ENCODE measurements at regions not wholly inside any gene's neighbourhood (a gene's known extent, or its start where the extent isn't known, plus 50 kb on each side); places are given as distances from the start of the nearest gene placed in this dataset.
"Not testable (repeated sequence)": the region's sequence is repeated elsewhere in the genome, so short reads cannot be mapped to it uniquely, and the experiment has no call there.

DNA sequence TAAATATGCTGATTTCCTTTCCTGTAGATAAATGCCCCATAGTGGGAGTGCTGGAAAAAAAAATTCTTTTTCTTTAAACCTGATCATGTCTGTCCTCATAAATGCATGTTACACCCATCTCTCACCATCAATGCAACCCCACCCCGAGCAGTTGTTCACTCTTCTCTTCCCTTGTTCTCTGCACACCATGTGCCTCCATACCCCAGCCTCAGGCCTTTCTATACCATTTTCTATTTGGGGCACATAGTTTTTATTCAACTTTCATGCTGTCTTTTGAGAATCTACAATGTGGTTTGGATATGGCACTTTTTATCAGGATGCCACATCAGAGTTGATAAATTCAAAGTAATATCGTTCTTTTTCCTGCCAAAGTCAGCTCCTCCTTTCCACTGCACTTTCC lies 202.6 kb downstream of the POTED start:
- DNase-seq (ENCODE audit: low read depth), result not testable (repeated sequence)

DNA sequence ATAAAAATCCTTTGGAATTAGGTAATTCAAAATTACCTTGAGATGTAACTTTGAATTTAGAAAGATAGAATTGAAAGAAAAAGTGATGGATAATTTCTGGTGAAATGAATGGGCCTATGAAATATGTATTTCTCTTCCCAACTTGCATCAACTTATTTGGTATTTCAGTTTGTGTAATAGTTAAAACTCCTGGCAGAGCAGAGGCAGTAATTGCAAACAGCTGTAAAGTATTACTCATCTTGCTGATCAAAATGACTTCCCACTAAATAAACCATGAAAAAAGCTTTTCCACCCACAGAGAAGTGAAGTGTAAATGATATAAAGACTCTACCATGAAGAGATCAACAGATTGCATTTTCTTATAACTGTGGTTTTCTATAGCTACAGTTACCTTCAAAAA lies 201.0 kb downstream of the POTED start:
- DNase-seq (ENCODE audit: low read depth), result not testable (repeated sequence)

DNA sequence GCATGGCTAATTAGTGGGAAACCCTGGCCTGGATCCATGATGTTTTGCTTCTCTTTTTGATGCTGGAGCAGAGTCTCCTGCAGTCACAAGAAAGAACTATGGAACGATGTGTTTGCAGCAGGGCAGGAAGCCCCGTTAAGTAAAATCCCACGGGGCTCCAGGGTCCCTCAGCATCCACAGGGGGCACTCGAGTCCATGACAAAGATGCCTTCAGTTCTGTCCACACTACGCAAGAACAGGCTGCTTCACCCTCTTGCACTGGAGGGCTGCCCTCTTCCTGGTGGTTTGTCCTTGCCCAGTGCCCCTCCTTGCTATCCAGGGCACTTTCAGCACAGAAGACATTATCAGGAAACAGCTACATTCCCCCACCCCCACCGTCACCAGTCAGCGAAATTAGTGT lies 196.9 kb downstream of the POTED start:
- not testable (repeated sequence) for DNase-seq (ENCODE audit: low read depth)

DNA sequence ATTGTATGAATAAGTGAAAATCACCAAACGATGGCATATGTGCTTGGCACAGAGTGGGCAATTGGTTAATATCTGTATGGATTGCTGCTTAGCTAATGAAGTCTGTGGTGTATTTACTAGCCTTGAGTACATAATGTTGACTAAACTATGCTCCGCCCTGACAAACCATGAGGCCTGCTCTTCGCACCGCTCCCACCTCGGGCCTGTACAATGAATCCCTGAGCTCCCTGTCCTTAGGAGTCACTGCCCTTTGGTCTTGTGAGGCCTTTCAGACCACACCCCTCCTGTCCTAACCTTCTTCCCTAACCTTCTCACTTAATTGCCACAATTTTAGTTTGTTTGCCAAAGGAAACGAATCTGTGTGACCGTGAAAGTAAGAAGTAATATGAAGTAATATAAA lies 193.2 kb downstream of the POTED start:
- DNase-seq (ENCODE audit: low read depth), result not testable (repeated sequence)

All from activated T-helper 1 cell treated with Interleukin-2 at 50 U/mL for 16 hours (primary cell).